ENCODE measurements at regions not wholly inside any gene's neighbourhood (a gene's known extent, or its start where the extent isn't known, plus 50 kb on each side); places are given as distances from the start of the nearest gene placed in this dataset.

DNA sequence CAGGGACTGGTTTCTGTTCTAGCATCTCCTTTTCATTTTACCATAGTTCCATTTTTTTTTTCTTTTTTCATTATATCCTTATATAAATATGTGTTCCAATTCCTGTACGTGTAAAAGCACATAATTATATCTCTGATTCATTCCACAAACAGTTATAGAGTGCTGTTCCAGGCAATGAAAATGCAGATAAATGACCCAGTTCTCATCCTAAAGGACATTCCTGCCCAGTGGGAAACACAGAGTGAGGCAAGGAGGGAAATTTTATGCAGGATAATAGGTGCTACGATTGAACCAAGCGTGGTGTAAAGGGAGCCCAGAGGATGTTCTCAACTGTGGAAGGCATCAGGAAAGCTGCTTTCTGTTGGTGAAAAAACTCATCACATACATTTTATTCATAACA is 408.1 kb downstream of the GATA3 start:
- no peaks in the 10 kb centered on the region for H3K36me3 Mint-ChIP-seq (ENCODE audit: unreplicated experiment)
- H3K27me3 Mint-ChIP-seq (ENCODE audit: unreplicated experiment), result peaks cover 2% of the 10 kb centered on the region
- DNase-seq, result no peak
- TF ChIP-seq, protein P1, sequence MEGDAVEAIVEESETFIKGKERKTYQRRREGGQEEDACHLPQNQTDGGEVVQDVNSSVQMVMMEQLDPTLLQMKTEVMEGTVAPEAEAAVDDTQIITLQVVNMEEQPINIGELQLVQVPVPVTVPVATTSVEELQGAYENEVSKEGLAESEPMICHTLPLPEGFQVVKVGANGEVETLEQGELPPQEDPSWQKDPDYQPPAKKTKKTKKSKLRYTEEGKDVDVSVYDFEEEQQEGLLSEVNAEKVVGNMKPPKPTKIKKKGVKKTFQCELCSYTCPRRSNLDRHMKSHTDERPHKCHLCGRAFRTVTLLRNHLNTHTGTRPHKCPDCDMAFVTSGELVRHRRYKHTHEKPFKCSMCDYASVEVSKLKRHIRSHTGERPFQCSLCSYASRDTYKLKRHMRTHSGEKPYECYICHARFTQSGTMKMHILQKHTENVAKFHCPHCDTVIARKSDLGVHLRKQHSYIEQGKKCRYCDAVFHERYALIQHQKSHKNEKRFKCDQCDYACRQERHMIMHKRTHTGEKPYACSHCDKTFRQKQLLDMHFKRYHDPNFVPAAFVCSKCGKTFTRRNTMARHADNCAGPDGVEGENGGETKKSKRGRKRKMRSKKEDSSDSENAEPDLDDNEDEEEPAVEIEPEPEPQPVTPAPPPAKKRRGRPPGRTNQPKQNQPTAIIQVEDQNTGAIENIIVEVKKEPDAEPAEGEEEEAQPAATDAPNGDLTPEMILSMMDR (IDR thresholded peaks at IDR 0.05; ENCODE audit: partially characterized antibody, unreplicated experiment), result no peak
- H3K9me3 Mint-ChIP-seq (ENCODE audit: unreplicated experiment), result no peaks in the 10 kb centered on the region
- no peaks in the 10 kb centered on the region for H3K4me1 Mint-ChIP-seq (ENCODE audit: low read depth, unreplicated experiment)
- no peak overlapping the region for H3K27ac Mint-ChIP-seq (ENCODE audit: unreplicated experiment)
- H3K4me3 Mint-ChIP-seq (ENCODE audit: unreplicated experiment), result no peak overlapping the region

DNA sequence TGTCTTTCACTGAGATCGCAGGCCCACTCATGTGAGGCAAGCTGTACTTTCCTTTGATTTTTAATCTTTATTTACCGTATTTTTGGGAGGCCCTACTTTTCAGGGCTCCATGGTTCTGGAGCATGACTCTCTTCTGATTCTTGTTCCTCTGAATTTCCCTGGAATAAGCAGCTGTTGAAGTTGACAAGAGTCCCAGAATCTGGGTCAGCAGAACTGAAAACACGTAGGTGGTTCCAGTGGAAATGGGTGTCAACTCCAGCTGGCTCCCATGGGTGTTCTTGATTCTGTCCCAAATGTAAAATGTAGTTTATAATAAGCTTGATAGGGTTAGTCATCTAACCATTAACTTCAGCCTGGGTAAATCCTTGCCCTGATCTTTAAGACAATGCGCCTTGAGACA is 409.4 kb downstream of the GATA3 start:
- Mint-ChIP-seq H3K4me3 (ENCODE audit: unreplicated experiment) (no peak overlapping the region), H3K4me1 (ENCODE audit: low read depth, unreplicated experiment) (no peaks in the 10 kb centered on the region), H3K27me3 (ENCODE audit: unreplicated experiment) (peaks cover 2% of the 10 kb centered on the region), H3K9me3 (ENCODE audit: unreplicated experiment) (no peaks in the 10 kb centered on the region), H3K36me3 (ENCODE audit: unreplicated experiment) (no peaks in the 10 kb centered on the region), H3K27ac (ENCODE audit: unreplicated experiment) (no peak overlapping the region)
- TF ChIP-seq, protein P1 (IDR thresholded peaks at IDR 0.05; ENCODE audit: partially characterized antibody, unreplicated experiment), result no peak
- DNase-seq, result no peak

GRCh38 chr10:8468477-8468876 is 414.0 kb downstream of the GATA3 start:
- Mint-ChIP-seq H3K9me3 (ENCODE audit: unreplicated experiment) (no peaks in the 10 kb centered on the region), H3K36me3 (ENCODE audit: unreplicated experiment) (no peaks in the 10 kb centered on the region), H3K4me1 (ENCODE audit: low read depth, unreplicated experiment) (no peaks in the 10 kb centered on the region), H3K27ac (ENCODE audit: unreplicated experiment) (no peak overlapping the region), H3K27me3 (ENCODE audit: unreplicated experiment) (no peaks in the 10 kb centered on the region), H3K4me3 (ENCODE audit: unreplicated experiment) (no peak overlapping the region)
- no peak for DNase-seq
- TF ChIP-seq, protein P1 (IDR thresholded peaks at IDR 0.05; ENCODE audit: partially characterized antibody, unreplicated experiment), result no peak

GRCh38 chr10:8473205-8473604 is 418.7 kb downstream of the GATA3 start:
- TF ChIP-seq, protein P1 (IDR thresholded peaks at IDR 0.05; ENCODE audit: partially characterized antibody, unreplicated experiment), result no peak
- Mint-ChIP-seq H3K4me3 (ENCODE audit: unreplicated experiment) (no peak overlapping the region), H3K27ac (ENCODE audit: unreplicated experiment) (no peak overlapping the region), H3K36me3 (ENCODE audit: unreplicated experiment) (peaks cover 6% of the 10 kb centered on the region), H3K9me3 (ENCODE audit: unreplicated experiment) (no peaks in the 10 kb centered on the region), H3K27me3 (ENCODE audit: unreplicated experiment) (no peaks in the 10 kb centered on the region), H3K4me1 (ENCODE audit: low read depth, unreplicated experiment) (no peaks in the 10 kb centered on the region)
- no peak for DNase-seq

DNA sequence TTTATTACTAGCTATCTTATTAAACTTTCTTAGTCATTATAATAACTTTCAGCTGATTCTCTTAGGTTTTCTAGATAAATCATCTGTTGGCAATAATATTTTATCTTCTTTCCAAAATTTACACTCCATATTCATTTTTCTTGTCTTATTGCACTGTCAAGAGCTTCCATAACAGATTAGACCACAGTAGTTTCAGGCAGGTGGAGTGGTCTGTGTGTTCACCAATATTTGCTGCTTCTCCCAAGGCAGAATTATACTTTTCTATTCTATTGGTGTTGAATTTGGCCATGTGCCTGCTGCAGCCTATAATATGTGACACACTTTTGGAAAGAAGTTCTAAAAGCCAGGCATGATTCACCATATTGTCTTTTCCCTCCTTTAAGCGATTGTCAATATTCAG is 422.8 kb downstream of the GATA3 start:
- DNase-seq, result no peak
- TF ChIP-seq, protein P1 (IDR thresholded peaks at IDR 0.05; ENCODE audit: partially characterized antibody, unreplicated experiment), result no peak
- H3K27ac Mint-ChIP-seq (ENCODE audit: unreplicated experiment), result no peak overlapping the region
- no peaks in the 10 kb centered on the region for H3K9me3 Mint-ChIP-seq (ENCODE audit: unreplicated experiment)
- H3K36me3 Mint-ChIP-seq (ENCODE audit: unreplicated experiment), result peaks cover 6% of the 10 kb centered on the region
- H3K27me3 Mint-ChIP-seq (ENCODE audit: unreplicated experiment), result no peaks in the 10 kb centered on the region
- H3K4me1 Mint-ChIP-seq (ENCODE audit: low read depth, unreplicated experiment), result no peaks in the 10 kb centered on the region
- H3K4me3 Mint-ChIP-seq (ENCODE audit: unreplicated experiment), result no peak overlapping the region
